Testis (tissue), 2 donors: ENCODE measurements at regions not wholly inside any gene's neighbourhood (a gene's known extent, or its start where the extent isn't known, plus 50 kb on each side); places are given as distances from the start of the nearest gene placed in this dataset.

Source experiments
- DNase-seq: peaks from one replicate; pipeline ENCODE4 v3.0.0-alpha.2; 2019
- H3K27ac ChIP-seq, 2 donors: fragments of 200-600 bp; sonication (generic); one replicate each; pipeline ENCODE4 v1.5.1; 2019
- H3K27me3 ChIP-seq: fragments of 200-600 bp; sonication (generic); one replicate; pipeline ENCODE4 v1.5.1; 2019
- H3K36me3 ChIP-seq: fragments of 200-600 bp; sonication (generic); one replicate; pipeline ENCODE4 v1.5.1; 2017; ENCODE audit warnings: low read depth; ENCODE audit errors: missing control alignments
- H3K4me1 ChIP-seq: fragments of 200-600 bp; sonication (generic); one replicate; pipeline ENCODE4 v1.5.1; 2019
- H3K4me3 ChIP-seq, 2 donors: fragments of 200-600 bp; sonication (generic); one replicate each; pipeline ENCODE4 v1.5.1; 2017 to 2019
- H3K9me3 ChIP-seq: fragments of 200-600 bp; sonication (generic); one replicate; pipeline ENCODE4 v1.5.1; 2017
- POLR2A ChIP-seq: fragments of 450-650 bp; IDR thresholded peaks from one replicate; pipeline ENCODE4 v1.6.1; 2017; ENCODE audit warnings: antibody characterized with exemption, mild to moderate bottlenecking, moderate library complexity
- WGBS, 2 donors: methylation state at CpG; one replicate each; pipeline ENCODE4 v1.1.5; 2018; 5-methylcytosine and 5-hydroxymethylcytosine counted together
- intact Hi-C: fragments of 100-400 bp; cut with DNase I; formaldehyde crosslinking; loops from one replicate; pipeline ENCODE4 v1.15.1; 2023; ENCODE audit warnings: low total_unique reads
- TF ChIP-seq, protein P1 (sequence below), 3 experiments: fragments of 450-650 bp in 2 of 3; fragments of 200-600 bp in 1 of 3; sonication (generic) in 1 of 3; IDR thresholded peaks; one replicate each; pipeline ENCODE4 v1.5.1; 2016 to 2019; ENCODE audit warnings: antibody characterized with exemption in 3 of 3, mild to moderate bottlenecking in 2 of 3, moderate library complexity in 1 of 3

DNA sequence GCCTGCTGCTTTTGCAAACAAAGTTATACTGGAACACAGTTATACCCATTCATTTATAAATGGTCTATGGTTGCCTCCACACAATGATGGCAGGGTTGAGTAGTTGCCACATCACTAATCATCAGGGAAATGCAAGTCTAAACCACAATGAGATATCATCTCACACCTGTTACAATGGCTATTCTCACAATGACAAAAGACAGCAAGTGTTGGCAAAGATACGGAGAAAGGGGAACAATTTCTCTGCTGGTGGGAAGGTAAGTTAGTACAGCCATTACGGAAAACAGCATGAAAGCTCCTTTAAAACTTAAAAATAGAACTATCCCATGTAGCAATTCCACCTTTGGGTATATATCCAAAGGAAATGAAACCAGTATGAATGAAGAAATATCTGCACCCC, 261.4 kb downstream of the TJP1 start:
- H3K27me3 ChIP-seq = no peaks in the 10 kb centered on the region
- DNase-seq = no peak
- TF ChIP-seq POLR2A = no peak
- TF ChIP-seq, protein P1, sequence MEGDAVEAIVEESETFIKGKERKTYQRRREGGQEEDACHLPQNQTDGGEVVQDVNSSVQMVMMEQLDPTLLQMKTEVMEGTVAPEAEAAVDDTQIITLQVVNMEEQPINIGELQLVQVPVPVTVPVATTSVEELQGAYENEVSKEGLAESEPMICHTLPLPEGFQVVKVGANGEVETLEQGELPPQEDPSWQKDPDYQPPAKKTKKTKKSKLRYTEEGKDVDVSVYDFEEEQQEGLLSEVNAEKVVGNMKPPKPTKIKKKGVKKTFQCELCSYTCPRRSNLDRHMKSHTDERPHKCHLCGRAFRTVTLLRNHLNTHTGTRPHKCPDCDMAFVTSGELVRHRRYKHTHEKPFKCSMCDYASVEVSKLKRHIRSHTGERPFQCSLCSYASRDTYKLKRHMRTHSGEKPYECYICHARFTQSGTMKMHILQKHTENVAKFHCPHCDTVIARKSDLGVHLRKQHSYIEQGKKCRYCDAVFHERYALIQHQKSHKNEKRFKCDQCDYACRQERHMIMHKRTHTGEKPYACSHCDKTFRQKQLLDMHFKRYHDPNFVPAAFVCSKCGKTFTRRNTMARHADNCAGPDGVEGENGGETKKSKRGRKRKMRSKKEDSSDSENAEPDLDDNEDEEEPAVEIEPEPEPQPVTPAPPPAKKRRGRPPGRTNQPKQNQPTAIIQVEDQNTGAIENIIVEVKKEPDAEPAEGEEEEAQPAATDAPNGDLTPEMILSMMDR (IDR thresholded peaks at IDR 0.05) = no peak
- H3K4me1 ChIP-seq = no peaks in the 10 kb centered on the region
- H3K27ac ChIP-seq = no peak overlapping the region
- 86 to 95% methylated on average over 2 of the region's 2 CpGs for WGBS, 2 donors
- no peaks in the 10 kb centered on the region for H3K36me3 ChIP-seq
- intact Hi-C loops = no loop called here
- no peak overlapping the region for H3K4me3 ChIP-seq
- no peaks in the 10 kb centered on the region for H3K9me3 ChIP-seq

DNA sequence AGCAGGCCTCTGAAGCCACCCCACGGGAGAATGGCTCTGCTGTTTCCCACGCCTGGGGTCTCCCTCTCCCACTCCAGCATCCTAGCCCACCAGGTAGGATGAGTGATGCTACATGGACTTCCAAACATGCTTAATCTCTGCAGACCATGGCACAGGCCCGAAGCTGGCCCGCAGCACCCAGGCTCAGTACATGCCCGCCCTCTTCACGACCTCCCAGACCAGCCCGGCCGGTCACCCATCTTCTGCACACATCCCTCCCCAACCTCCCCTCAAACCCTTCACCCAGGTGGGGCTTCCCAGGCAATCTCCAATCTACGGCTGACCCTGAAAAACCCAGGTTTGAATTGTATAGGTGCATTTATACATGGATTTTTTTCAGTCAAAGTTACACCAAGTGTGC, 264.0 kb downstream of the TJP1 start:
- Histone ChIP-seq H3K27me3 (no peaks in the 10 kb centered on the region), H3K4me1 (no peaks in the 10 kb centered on the region), H3K9me3 (no peaks in the 10 kb centered on the region), H3K4me3 (no peak overlapping the region), H3K27ac (no peak overlapping the region), H3K36me3 (no peaks in the 10 kb centered on the region)
- intact Hi-C loops = no loop called here
- WGBS, 2 donors = 89 to 90% methylated on average over 9 of the region's 9 CpGs
- no peak for DNase-seq
- no peak for TF ChIP-seq POLR2A
- TF ChIP-seq, protein P1 (IDR thresholded peaks at IDR 0.05) = no peak

DNA sequence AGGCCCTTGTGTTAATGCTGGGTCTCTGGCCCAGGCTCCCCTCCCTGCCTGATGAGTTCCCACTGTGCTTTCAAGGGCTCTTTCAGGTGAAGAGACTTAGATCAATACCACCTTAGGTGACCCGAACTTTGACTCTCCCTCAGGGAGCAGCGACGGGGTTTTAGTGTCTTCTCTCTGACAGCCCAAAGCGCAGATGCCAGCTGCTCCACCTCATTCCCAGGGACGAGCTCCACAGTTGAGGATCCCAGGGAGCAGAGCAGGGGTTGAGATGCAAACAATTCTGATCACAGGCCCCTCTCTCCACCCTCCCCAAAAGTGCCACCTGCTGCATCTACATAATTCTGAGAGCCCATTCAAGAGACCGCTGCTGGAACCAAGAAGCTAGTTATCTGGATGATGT, 265.1 kb downstream of the TJP1 start:
- Histone ChIP-seq H3K9me3 (no peaks in the 10 kb centered on the region), H3K27me3 (no peaks in the 10 kb centered on the region), H3K4me3 (no peak overlapping the region), H3K36me3 (no peaks in the 10 kb centered on the region), H3K4me1 (no peaks in the 10 kb centered on the region), H3K27ac (no peak overlapping the region)
- intact Hi-C loops = no loop called here
- 88 to 100% methylated on average over 1 to 6 of the region's 6 CpGs for WGBS, 2 donors
- TF ChIP-seq POLR2A = no peak
- TF ChIP-seq, protein P1 (IDR thresholded peaks at IDR 0.05) = no peak
- no peak for DNase-seq

DNA sequence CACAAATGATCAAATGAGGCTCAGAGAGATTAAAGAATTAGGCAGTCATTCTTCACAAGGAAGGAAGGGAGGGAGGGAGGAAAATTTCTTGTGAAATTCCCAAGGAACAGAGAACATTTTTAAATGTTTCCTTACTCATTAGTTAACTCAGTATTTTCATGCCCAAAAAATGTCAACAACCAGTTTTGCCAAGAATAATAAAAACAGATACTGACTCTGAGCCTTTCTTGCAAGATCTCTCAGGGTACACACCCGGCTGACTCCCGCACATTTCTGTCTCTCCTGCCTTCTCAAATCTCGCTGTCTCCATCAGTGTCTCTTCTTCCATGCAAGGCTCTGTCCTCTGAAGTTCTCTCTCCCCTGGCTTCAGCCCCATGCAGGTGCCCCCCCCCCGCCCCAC, 265.9 kb downstream of the TJP1 start:
- Histone ChIP-seq H3K27ac (no peak overlapping the region), H3K9me3 (no peaks in the 10 kb centered on the region), H3K27me3 (no peaks in the 10 kb centered on the region), H3K4me3 (no peak overlapping the region), H3K36me3 (no peaks in the 10 kb centered on the region), H3K4me1 (no peaks in the 10 kb centered on the region)
- DNase-seq = no peak
- TF ChIP-seq POLR2A = no peak
- TF ChIP-seq, protein P1 (IDR thresholded peaks at IDR 0.05) = no peak
- intact Hi-C loops = no loop called here
- WGBS, 2 donors = 49 to 70% methylated on average over 4 of the region's 4 CpGs

DNA sequence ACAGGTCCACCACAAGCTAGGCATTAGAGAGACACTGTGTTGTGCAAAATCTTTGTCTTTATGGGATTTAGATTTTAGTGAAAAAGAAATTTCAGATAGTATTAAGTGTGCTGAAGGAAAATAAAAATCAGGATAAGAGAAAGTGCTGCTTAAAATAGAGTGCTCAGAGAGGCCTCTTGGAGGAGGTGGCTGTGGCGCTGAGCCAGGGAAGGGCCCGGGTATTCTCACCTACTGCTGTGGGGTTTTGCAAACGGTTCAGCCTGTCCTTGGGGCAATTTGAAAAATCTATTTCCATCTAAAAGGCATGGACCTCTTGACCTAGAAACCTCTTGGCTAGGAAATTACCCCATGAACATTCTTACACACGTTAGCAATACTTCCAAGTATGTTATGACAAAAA, 267.7 kb downstream of the TJP1 start:
- WGBS, 2 donors = 48 to 64% methylated on average over 4 of the region's 4 CpGs
- Histone ChIP-seq H3K27ac (no peak overlapping the region), H3K36me3 (no peaks in the 10 kb centered on the region), H3K9me3 (no peaks in the 10 kb centered on the region), H3K4me3 (no peak overlapping the region), H3K4me1 (no peaks in the 10 kb centered on the region), H3K27me3 (no peaks in the 10 kb centered on the region)
- intact Hi-C loops = no loop called here
- TF ChIP-seq, protein P1 (IDR thresholded peaks at IDR 0.05) = no peak
- no peak for TF ChIP-seq POLR2A
- no peak for DNase-seq
